Fibroblast of mammary gland (primary cell): ENCODE measurements at regions not wholly inside any gene's neighbourhood (a gene's known extent, or its start where the extent isn't known, plus 50 kb on each side); places are given as distances from the start of the nearest gene placed in this dataset.

Source experiments
- DNase-seq: peaks from one replicate; pipeline ENCODE4 v3.0.0-alpha.2; 2010; ENCODE audit warnings: low read depth
- H3K4me3 ChIP-seq: 2 replicates; pipeline ENCODE4 v1.5.1; 2011; ENCODE audit warnings: low read depth, mild to moderate bottlenecking, low read length, moderate library complexity; ENCODE audit not compliant: control insufficient read depth
- CTCF ChIP-seq: conservative IDR thresholded peaks from 2 replicates; pipeline ENCODE4 v1.5.1; 2011; ENCODE audit warnings: low read depth, low read length, inconsistent platforms; ENCODE audit not compliant: control insufficient read depth, insufficient read depth

GRCh38 chr16:73347500-73348375 is 299.8 kb upstream of the ZFHX3 start:
- no peak overlapping the region for H3K4me3 ChIP-seq
- TF ChIP-seq CTCF, result no peak

GRCh38 chr16:73339821-73340220 is 291.9 kb upstream of the ZFHX3 start:
- H3K4me3 ChIP-seq, result no peak overlapping the region
- TF ChIP-seq CTCF, result no peak
- no peak for DNase-seq

More at GRCh38 chr16:73347500-73348375, 299.8 kb upstream of the ZFHX3 start:
- DNase-seq, result no peak

- no peak for TF ChIP-seq CTCF
- no peak overlapping the region for H3K4me3 ChIP-seq
- DNase-seq, result no peak
These were observed 289.7 kb upstream of the ZFHX3 start for GRCh38 chr16:73337373-73338296.

- H3K4me3 ChIP-seq, result no peak overlapping the region
- DNase-seq, result no peak
- no peak for TF ChIP-seq CTCF
These were observed 281.7 kb upstream of the ZFHX3 start for GRCh38 chr16:73329358-73330286.

- DNase-seq, result no peak
- TF ChIP-seq CTCF, result no peak
- H3K4me3 ChIP-seq, result no peak overlapping the region
These were observed 279.0 kb upstream of the ZFHX3 start for GRCh38 chr16:73326770-73327470.
